Fibroblast of skin of left biceps (primary cell): ENCODE measurements at regions not wholly inside any gene's neighbourhood (a gene's known extent, or its start where the extent isn't known, plus 50 kb on each side); places are given as distances from the start of the nearest gene placed in this dataset.
A peak's percentile ranks its signal among the peaks of the same experiment; 100 is the strongest.

ENCODE experiments used
- DNase-seq, 2 experiments: peaks; one replicate each; pipeline ENCODE4 v3.0.0-alpha.2; 2013; ENCODE audit warnings: low read depth in 2 of 2

- DNase-seq = no peak
These were observed 1060.5 kb downstream of the XPNPEP1 start for GRCh38 chr10:108862676-108863350.

GRCh38 chr10:108861181-108861754 lies 1062.0 kb downstream of the XPNPEP1 start:
- no peak for DNase-seq

GRCh38 chr10:108852211-108852610 lies 1071.1 kb downstream of the XPNPEP1 start:
- DNase-seq = no peak

- DNase-seq = no peak
These were observed 1073.0 kb downstream of the XPNPEP1 start for GRCh38 chr10:108850138-108850854.

DNA sequence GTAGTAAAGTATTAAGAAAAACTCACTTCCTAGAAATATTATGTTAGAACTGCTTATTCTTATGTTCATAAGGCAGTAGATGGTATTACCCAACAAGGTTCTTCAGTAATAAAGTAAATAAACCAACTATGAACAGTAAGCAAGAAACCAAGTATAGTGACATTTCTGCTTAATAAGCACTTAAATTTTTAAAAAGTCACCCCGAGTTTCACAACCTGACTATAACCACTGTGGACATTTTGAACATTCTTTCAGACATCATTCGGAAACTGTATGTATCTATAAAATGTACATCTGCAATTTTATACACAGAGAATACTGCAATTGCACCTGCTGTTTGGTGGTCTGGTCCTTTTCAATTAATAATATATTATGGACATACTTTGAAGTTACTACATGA lies 1073.6 kb downstream of the XPNPEP1 start:
- DNase-seq = no peak

DNA sequence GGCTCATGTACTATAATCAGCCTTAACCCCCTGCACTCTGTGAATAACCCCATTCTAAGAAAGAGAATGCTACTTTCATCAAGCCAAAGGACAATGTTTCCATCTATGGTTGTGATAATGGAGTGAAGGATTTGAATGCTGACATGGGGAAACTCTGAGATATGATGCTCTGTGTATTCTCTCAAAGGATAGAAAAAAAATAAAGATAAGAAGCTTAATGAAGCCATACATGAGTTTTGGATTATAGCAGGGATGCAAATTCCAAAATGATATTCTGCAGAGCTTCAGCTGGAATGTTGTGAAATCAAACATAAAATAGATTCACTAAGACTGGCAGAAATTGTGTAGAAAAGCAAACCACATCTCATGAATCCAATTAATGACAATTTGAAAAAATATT lies 1074.1 kb downstream of the XPNPEP1 start:
- no peak for DNase-seq

- DNase-seq = no peak
These were observed 1075.3 kb downstream of the XPNPEP1 start for GRCh38 chr10:108848046-108848445.

- DNase-seq = no peak
These were observed 1082.4 kb downstream of the XPNPEP1 start for GRCh38 chr10:108840944-108841343.

- no peak for DNase-seq
These were observed 1086.9 kb downstream of the XPNPEP1 start for GRCh38 chr10:108836362-108836761.

GRCh38 chr10:108822026-108822425 lies 1101.3 kb downstream of the XPNPEP1 start:
- no peak for DNase-seq

GRCh38 chr10:108819302-108819701 lies 1104.0 kb downstream of the XPNPEP1 start:
- no peak for DNase-seq

DNA sequence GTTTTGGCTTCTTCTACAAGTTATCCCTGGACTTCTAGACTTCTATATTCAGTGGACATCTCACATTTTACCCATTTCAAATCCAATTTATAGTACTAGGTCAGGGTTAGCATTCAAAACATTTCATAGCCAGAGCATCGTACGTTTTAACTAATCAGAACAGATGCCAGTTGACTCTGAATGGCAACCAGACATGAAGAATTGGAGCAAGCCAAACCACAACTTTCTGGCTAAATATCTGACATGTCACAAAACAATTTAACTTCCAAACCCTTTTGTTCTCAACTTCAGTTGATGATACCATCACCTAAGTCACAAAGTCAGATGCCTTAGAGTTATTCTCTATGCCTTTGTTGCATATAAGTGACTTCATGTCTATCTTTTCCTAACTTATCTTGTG lies 1105.7 kb downstream of the XPNPEP1 start:
- no peak for DNase-seq

GRCh38 chr10:108817135-108817534 lies 1106.2 kb downstream of the XPNPEP1 start:
- DNase-seq = no peak

GRCh38 chr10:108812906-108813305 lies 1110.4 kb downstream of the XPNPEP1 start:
- no peak for DNase-seq

DNA sequence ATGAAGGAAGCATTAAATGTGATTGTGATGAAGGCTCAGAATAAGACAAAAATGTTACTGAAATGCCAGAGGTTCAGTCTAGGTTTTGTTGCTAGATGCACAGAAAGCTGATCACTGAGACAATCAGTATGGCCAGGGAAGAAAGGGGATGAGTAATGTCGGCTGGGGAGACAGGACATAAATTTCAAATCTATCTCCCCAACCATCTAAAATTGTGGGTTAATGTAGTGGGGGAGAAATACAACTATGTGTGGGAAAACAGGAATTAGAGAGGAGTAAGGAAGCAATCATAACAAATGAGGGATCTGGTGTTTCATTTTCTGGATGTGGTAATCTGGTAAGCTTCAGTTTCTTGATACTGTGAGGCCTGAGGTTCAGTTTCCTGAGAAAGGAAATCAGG lies 1111.0 kb downstream of the XPNPEP1 start:
- peak; percentile 30 to 40 for DNase-seq

- no peak for DNase-seq
These were observed 1115.1 kb downstream of the XPNPEP1 start for GRCh38 chr10:108808228-108808627.

- DNase-seq = peak; percentile 54 to 64
These were observed 1121.4 kb downstream of the XPNPEP1 start for GRCh38 chr10:108801775-108802517.

DNA sequence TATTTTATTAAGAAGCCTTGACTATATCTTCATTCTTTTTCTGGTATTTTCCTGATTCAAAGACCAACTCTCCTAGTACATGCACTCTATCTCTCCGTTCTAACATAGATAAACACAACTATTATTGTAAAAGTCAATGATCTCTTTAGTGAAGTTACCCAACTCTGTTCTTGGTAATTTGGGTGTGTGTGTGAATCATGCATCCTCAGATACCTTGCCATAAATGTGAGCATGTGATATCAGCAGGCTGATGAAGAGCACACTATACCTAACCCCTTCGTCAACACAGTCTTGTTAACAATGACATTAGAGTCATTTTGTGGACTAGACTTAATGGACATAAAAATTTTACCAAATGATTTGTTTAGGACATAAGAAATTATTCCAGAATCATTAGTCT lies 1122.1 kb downstream of the XPNPEP1 start:
- DNase-seq = no peak

DNA sequence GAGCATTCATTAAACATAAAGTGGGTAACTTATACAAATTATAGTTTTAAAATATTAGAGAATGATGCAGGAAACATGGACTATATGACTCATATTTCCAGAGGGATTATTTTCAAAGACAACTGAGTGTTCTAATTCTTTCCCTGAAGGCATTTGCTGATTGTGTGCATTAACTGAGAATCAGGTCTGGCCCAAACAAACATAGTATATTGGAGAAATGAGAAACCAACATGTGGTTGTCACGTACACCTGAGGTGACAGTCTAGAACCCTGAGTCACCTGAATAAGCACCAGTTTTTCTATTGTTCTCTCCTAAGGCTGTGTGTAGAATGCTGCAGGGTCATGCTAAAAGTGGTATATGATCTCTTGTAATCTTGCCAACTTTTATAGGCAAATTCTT lies 1125.7 kb downstream of the XPNPEP1 start:
- DNase-seq = no peak

GRCh38 chr10:108791794-108792474 lies 1131.4 kb downstream of the XPNPEP1 start:
- DNase-seq = no peak

DNA sequence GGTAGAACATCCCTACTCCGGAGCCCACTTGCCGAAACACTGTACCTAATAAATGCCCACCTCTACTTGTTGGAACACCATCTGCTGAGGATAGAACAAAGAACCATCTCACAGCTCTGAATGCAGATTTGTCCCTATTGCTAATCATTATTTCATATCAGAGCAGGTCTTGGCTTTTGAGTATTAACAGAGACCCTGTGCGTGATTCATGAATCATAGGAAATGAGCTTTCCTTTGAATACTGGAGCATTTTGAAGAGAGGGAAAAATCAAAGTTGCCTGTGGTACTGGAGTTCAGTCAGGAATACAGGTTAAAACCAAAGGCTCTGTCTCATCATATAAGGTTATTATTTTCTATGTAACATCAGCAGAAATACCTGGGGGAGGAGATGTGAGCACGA lies 1132.3 kb downstream of the XPNPEP1 start:
- no peak for DNase-seq

GRCh38 chr10:108789919-108790318 lies 1133.4 kb downstream of the XPNPEP1 start:
- no peak for DNase-seq
